GM12801 (cell line): ENCODE measurements at regions not wholly inside any gene's neighbourhood (a gene's known extent, or its start where the extent isn't known, plus 50 kb on each side); places are given as distances from the start of the nearest gene placed in this dataset.

ENCODE experiments used
- CTCF ChIP-seq: IDR thresholded peaks from one replicate; pipeline ENCODE4 v1.5.1; 2011; ENCODE audit warnings: control low read depth; ENCODE audit not compliant: insufficient read length; ENCODE audit errors: extremely low read depth

DNA sequence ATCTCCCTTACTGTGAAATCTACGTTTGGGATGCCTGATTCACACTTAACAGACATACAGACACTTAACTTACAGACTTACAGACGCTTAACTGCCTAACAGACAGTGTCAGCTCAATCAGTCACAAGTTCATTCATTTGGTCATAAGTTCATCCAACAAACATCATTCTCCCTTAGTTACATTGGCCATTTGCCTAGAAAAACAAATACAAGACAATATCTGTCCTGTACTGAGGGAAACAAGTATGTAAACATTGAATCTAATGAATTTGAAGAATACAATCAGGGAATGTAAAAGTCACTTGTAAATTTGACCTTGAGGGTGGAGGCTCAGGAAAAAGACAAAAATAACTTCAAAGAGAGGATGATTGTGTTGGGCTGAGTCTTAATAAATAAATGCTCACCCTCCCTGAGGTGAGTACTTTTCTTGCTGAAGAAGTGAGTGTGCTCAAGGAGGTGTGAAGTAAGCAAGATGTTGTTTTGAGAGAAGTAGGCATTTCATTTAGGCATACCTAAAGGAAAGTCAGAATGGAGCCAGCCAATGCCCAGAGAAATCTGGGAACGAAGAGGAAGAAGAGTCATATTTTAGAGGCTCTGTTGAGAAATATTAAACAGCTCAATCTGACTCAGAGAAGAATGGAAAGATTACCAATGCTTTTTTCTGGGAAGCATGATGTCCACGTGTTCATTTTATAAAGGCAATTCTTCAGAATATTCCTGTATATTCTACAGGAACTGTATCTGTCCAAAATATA is 958.4 kb upstream of the SLC10A2 start:
- no peak for TF ChIP-seq CTCF

- no peak for TF ChIP-seq CTCF
These were observed 955.7 kb upstream of the SLC10A2 start for GRCh38 chr13:104021806-104022397.

- no peak for TF ChIP-seq CTCF
These were observed 951.1 kb upstream of the SLC10A2 start for GRCh38 chr13:104017317-104017716.

DNA sequence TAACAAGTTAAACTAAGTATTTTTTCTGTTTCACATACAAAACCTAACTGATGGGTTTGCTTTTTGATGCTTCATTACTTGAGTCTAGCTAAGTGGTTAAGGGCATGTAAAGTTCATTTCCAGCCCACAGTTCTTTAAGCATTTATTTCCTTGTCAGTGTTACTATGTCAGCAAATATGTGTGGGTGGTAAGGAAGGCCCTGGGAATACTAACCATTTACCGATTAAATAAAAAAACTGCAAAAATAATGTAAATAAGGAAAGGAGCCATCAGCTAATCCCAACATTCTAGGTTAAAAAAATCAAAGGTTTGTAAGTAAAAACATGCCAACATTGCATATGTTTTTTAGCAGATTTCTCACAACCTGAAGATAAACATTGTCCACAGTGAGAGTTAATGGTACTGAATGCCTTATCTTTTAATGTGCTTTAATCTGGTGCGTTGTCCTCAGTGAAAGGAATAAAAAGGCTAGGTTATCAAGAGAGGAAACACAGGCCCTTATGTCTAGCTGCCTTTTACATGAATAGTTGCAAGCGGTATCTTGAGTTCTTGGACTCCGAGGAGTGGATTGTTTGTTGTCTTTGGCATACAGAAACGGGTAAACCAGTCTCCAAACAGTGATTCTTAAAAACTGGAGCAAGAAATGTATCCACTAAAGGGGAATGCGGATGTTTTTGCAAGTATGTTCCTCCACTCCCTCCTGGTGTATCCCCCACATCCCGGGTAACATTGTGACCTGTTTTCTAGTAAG is 949.6 kb upstream of the SLC10A2 start:
- no peak for TF ChIP-seq CTCF

GRCh38 chr13:104014803-104015645 is 948.8 kb upstream of the SLC10A2 start:
- no peak for TF ChIP-seq CTCF

DNA sequence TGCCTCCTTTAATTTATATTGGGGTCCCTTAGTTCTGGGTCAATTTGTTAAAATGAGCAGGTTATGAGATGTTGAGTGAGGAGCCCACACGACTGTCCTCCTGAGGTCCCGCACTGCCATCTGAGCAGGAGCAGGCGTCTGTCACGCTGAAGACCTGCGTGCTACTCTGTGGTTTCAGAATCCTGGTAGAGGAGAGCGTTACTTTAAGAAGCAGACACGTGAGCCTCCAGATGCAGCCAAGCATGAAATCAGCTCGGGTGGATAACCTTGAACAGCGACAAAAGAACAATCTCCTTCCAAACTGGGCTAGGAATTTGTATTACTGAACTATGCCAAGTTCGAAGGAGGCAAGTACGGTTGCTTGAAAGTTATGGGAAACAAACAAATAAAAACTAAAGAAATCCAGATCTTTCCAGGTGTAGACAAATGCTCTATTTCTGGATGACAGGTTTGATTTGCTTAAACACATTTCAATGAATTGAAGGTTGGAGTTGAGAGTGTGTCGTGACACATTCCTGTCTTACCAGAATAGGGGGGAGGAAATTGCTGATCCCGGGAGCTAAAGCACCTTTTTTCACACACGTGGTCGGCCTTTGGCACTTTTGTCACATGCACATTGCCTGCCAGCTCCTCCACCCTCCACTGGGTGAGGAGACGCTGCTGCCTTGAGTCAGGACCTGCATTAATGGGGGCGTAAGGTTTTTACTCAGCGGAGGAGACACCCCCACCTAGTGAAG is 945.5 kb upstream of the SLC10A2 start:
- TF ChIP-seq CTCF, result no peak
